ENCODE measurements at regions not wholly inside any gene's neighbourhood (a gene's known extent, or its start where the extent isn't known, plus 50 kb on each side); places are given as distances from the start of the nearest gene placed in this dataset.

GRCh38 chr5:120738568-120738967, 274.5 kb downstream of the PRR16 start:
- H3K36me3 Mint-ChIP-seq (ENCODE audit: low read depth): no peaks in the 10 kb centered on the region
- no peaks in the 10 kb centered on the region for H3K4me1 Mint-ChIP-seq
- H3K9me3 Mint-ChIP-seq: no peaks in the 10 kb centered on the region

GRCh38 chr5:120740989-120741388, 276.9 kb downstream of the PRR16 start:
- H3K36me3 Mint-ChIP-seq (ENCODE audit: low read depth): no peaks in the 10 kb centered on the region
- H3K4me1 Mint-ChIP-seq: no peaks in the 10 kb centered on the region
- H3K4me3 Mint-ChIP-seq: no peak overlapping the region
- no peaks in the 10 kb centered on the region for H3K9me3 Mint-ChIP-seq
- H3K27ac Mint-ChIP-seq: no peak overlapping the region
- H3K27me3 Mint-ChIP-seq (ENCODE audit: low read depth): no peaks in the 10 kb centered on the region
- no peak for TF ChIP-seq CTCF (IDR thresholded peaks at IDR 0.05; ENCODE audit: unreplicated experiment in 3 of 3)

More at GRCh38 chr5:120738568-120738967, 274.5 kb downstream of the PRR16 start:
- H3K27ac Mint-ChIP-seq: no peak overlapping the region
- H3K4me3 Mint-ChIP-seq: no peak overlapping the region
- H3K27me3 Mint-ChIP-seq (ENCODE audit: low read depth): peaks cover 4% of the 10 kb centered on the region
- no peak for TF ChIP-seq CTCF (IDR thresholded peaks at IDR 0.05; ENCODE audit: unreplicated experiment in 3 of 3)

- Mint-ChIP-seq H3K9me3 (no peaks in the 10 kb centered on the region), H3K4me3 (no peak overlapping the region), H3K36me3 (ENCODE audit: low read depth) (no peaks in the 10 kb centered on the region), H3K27ac (no peak overlapping the region), H3K27me3 (ENCODE audit: low read depth) (no peaks in the 10 kb centered on the region), H3K4me1 (no peaks in the 10 kb centered on the region)
- no peak for TF ChIP-seq CTCF (IDR thresholded peaks at IDR 0.05; ENCODE audit: unreplicated experiment in 3 of 3)
Observed at GRCh38 chr5:120748474-120748873, 284.4 kb downstream of the PRR16 start.

- peaks cover 2% of the 10 kb centered on the region for H3K9me3 Mint-ChIP-seq
- H3K27me3 Mint-ChIP-seq (ENCODE audit: low read depth): no peaks in the 10 kb centered on the region
- H3K4me3 Mint-ChIP-seq: no peak overlapping the region
- no peaks in the 10 kb centered on the region for H3K36me3 Mint-ChIP-seq (ENCODE audit: low read depth)
- no peaks in the 10 kb centered on the region for H3K4me1 Mint-ChIP-seq
- TF ChIP-seq CTCF (IDR thresholded peaks at IDR 0.05; ENCODE audit: unreplicated experiment in 3 of 3): no peak
- H3K27ac Mint-ChIP-seq: no peak overlapping the region
Observed at GRCh38 chr5:120749737-120750136, 285.6 kb downstream of the PRR16 start.

GRCh38 chr5:120759587-120759986, 295.5 kb downstream of the PRR16 start:
- Mint-ChIP-seq H3K4me1 (no peaks in the 10 kb centered on the region), H3K9me3 (peaks cover 19% of the 10 kb centered on the region), H3K27ac (no peak overlapping the region), H3K4me3 (no peak overlapping the region), H3K36me3 (ENCODE audit: low read depth) (no peaks in the 10 kb centered on the region), H3K27me3 (ENCODE audit: low read depth) (no peaks in the 10 kb centered on the region)
- TF ChIP-seq CTCF (IDR thresholded peaks at IDR 0.05; ENCODE audit: unreplicated experiment in 3 of 3): no peak

GRCh38 chr5:120761986-120762385, 297.9 kb downstream of the PRR16 start:
- Mint-ChIP-seq H3K27ac (no peak overlapping the region), H3K36me3 (ENCODE audit: low read depth) (no peaks in the 10 kb centered on the region), H3K27me3 (ENCODE audit: low read depth) (no peaks in the 10 kb centered on the region), H3K9me3 (peaks cover 4% of the 10 kb centered on the region), H3K4me1 (no peaks in the 10 kb centered on the region), H3K4me3 (no peak overlapping the region)
- TF ChIP-seq CTCF (IDR thresholded peaks at IDR 0.05; ENCODE audit: unreplicated experiment in 3 of 3): no peak
